Ovary (tissue), 3 donors: ENCODE measurements at regions not wholly inside any gene's neighbourhood (a gene's known extent, or its start where the extent isn't known, plus 50 kb on each side); places are given as distances from the start of the nearest gene placed in this dataset.

Experiments
- EP300 ChIP-seq: sonication (generic); formaldehyde crosslinking; IDR thresholded peaks from one replicate; pipeline ENCODE4 v1.6.1; 2017; ENCODE audit warnings: antibody characterized with exemption
- POLR2A ChIP-seq: fragments of 450-650 bp; IDR thresholded peaks from one replicate; pipeline ENCODE4 v1.6.1; 2017; ENCODE audit warnings: antibody characterized with exemption, mild to moderate bottlenecking, moderate library complexity
- TF ChIP-seq, protein P1 (sequence below), 3 donors: fragments of 450-650 bp in 2 of 3; fragments of 200-600 bp in 1 of 3; IDR thresholded peaks; one replicate each; pipeline versions ENCODE4 v1.5.1 to v1.8.0; 2016 to 2022; ENCODE audit warnings: antibody characterized with exemption in 3 of 3, mild to moderate bottlenecking in 1 of 3
- donor health status: DM: no; HTN: no; CAD: no.

DNA sequence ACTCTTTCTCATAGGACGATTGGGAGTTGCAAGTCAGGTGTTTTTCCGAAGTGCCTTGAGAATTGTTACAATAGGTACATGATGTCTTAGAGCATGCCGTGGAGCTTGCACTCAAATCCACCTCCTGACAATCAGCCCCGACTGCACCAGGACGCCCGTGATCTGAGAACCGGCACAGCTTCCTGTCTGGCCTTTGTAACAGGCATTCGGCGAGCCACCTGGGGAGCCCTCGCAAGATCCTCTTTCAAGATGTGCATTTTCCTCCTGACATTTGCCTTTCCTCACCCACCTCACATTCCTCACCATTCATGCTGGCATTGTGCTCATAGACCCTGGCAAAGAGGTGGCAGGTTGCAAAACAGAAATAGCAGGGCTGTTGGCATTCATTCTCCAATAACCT lies 427.3 kb downstream of the GALR1 start:
- TF ChIP-seq, protein P1, sequence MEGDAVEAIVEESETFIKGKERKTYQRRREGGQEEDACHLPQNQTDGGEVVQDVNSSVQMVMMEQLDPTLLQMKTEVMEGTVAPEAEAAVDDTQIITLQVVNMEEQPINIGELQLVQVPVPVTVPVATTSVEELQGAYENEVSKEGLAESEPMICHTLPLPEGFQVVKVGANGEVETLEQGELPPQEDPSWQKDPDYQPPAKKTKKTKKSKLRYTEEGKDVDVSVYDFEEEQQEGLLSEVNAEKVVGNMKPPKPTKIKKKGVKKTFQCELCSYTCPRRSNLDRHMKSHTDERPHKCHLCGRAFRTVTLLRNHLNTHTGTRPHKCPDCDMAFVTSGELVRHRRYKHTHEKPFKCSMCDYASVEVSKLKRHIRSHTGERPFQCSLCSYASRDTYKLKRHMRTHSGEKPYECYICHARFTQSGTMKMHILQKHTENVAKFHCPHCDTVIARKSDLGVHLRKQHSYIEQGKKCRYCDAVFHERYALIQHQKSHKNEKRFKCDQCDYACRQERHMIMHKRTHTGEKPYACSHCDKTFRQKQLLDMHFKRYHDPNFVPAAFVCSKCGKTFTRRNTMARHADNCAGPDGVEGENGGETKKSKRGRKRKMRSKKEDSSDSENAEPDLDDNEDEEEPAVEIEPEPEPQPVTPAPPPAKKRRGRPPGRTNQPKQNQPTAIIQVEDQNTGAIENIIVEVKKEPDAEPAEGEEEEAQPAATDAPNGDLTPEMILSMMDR (IDR thresholded peaks at IDR 0.05) = no peak
- TF ChIP-seq POLR2A = no peak
- no peak for TF ChIP-seq EP300
